GM21619 (cell line): ENCODE measurements at regions not wholly inside any gene's neighbourhood (a gene's known extent, or its start where the extent isn't known, plus 50 kb on each side); places are given as distances from the start of the nearest gene placed in this dataset.
"Not testable (repeated sequence)": the region's sequence is repeated elsewhere in the genome, so short reads cannot be mapped to it uniquely, and the experiment has no call there.

Source experiments
- ATAC-seq: cut with Tn5 transposase; IDR thresholded peaks from one replicate; pipeline ENCODE4 v1.9.1; 2021; ENCODE audit not compliant: unreplicated experiment

- no peak for ATAC-seq
Measured at GRCh38 chr5:136749016-136749415, 383.7 kb upstream of the TRPC7 start.

- ATAC-seq: no peak
Measured at GRCh38 chr5:136743052-136743451, 377.7 kb upstream of the TRPC7 start.

- ATAC-seq: no peak
Measured at GRCh38 chr5:136740228-136740627, 374.9 kb upstream of the TRPC7 start.

- not testable (repeated sequence) for ATAC-seq
Measured at GRCh38 chr5:136739271-136739670, 373.9 kb upstream of the TRPC7 start.

- no peak for ATAC-seq
Measured at GRCh38 chr5:136738829-136739228, 373.5 kb upstream of the TRPC7 start.

- no peak for ATAC-seq
Measured at GRCh38 chr5:136736021-136736420, 370.7 kb upstream of the TRPC7 start.

- ATAC-seq: not testable (repeated sequence)
Measured at GRCh38 chr5:136735611-136736010, 370.3 kb upstream of the TRPC7 start.

GRCh38 chr5:136734628-136735027 lies 369.3 kb upstream of the TRPC7 start:
- ATAC-seq: no peak

- ATAC-seq: no peak
Measured at GRCh38 chr5:136732751-136733150, 367.4 kb upstream of the TRPC7 start.

- ATAC-seq: no peak
Measured at GRCh38 chr5:136731241-136731900, 366.0 kb upstream of the TRPC7 start.

GRCh38 chr5:136730426-136730825 lies 365.1 kb upstream of the TRPC7 start:
- no peak for ATAC-seq

- no peak for ATAC-seq
Measured at GRCh38 chr5:136729901-136730355, 364.6 kb upstream of the TRPC7 start.

GRCh38 chr5:136726506-136726905 lies 361.2 kb upstream of the TRPC7 start:
- ATAC-seq: no peak

GRCh38 chr5:136724161-136724560 lies 358.8 kb upstream of the TRPC7 start:
- no peak for ATAC-seq

GRCh38 chr5:136722581-136722980 lies 357.2 kb upstream of the TRPC7 start:
- no peak for ATAC-seq

GRCh38 chr5:136722086-136722485 lies 356.7 kb upstream of the TRPC7 start:
- ATAC-seq: no peak

- no peak for ATAC-seq
Measured at GRCh38 chr5:136720674-136721073, 355.3 kb upstream of the TRPC7 start.

GRCh38 chr5:136717917-136718316 lies 352.6 kb upstream of the TRPC7 start:
- no peak for ATAC-seq

- no peak for ATAC-seq
Measured at GRCh38 chr5:136714286-136714685, 348.9 kb upstream of the TRPC7 start.

GRCh38 chr5:136712628-136713027 lies 347.3 kb upstream of the TRPC7 start:
- ATAC-seq: no peak

GRCh38 chr5:136710834-136711233 lies 345.5 kb upstream of the TRPC7 start:
- ATAC-seq: no peak

- ATAC-seq: no peak
Measured at GRCh38 chr5:136703706-136704105, 338.4 kb upstream of the TRPC7 start.

GRCh38 chr5:136703036-136703435 lies 337.7 kb upstream of the TRPC7 start:
- ATAC-seq: no peak
